ENCODE measurements at regions not wholly inside any gene's neighbourhood (a gene's known extent, or its start where the extent isn't known, plus 50 kb on each side); places are given as distances from the start of the nearest gene placed in this dataset.
"Not testable (repeated sequence)": the region's sequence is repeated elsewhere in the genome, so short reads cannot be mapped to it uniquely, and the experiment has no call there.

- DNase-seq (ENCODE audit: low spot score): no peak
Observed at GRCh38 chr9:83138422-83139135, 75.6 kb upstream of the RASEF start.

DNA sequence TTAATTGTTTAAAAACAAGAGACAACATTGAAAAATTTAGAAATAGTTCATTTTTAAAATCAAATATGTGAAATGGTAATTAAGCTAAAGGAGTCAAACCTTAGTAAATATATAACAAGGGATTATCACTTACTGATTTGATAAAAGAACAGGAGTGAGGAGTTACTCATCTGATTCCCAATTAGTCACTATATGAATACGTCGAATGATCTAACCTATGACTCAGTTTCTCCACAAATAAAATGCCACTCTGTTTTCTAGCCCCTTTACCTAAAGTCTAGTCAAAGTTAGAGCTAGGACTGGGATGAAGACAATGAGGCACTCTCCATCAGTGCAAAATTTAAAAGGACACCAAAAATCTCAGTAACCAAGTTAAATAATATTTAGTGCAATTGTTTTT lies 70.4 kb upstream of the RASEF start:
- DNase-seq (ENCODE audit: low spot score): peak; percentile 57

DNA sequence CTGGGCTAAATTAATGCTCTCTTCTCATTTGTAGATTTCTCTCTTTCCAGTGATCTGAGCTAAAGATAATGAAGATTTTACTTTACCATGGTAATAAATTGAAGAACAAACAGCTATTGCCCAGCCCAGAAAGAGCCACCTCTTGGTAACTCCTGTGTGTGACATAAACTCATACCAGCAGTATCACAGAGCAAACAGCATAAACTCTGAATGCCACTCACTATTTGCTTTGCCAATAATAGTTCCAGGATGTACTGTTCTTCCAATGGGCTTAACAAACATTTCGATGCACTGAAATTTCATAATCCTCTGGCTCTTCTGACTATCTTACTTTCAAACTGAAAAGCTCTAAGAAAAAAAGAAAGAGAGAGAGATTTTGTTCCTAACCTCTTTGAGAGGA lies 69.8 kb upstream of the RASEF start:
- peak; percentile 11 for DNase-seq (ENCODE audit: low spot score)

GRCh38 chr9:83130541-83130940 lies 67.6 kb upstream of the RASEF start:
- DNase-seq (ENCODE audit: low spot score): peak; percentile 93

- DNase-seq (ENCODE audit: low spot score): no peak
Observed at GRCh38 chr9:83125671-83126070, 62.7 kb upstream of the RASEF start.

GRCh38 chr9:83119873-83120272 lies 56.9 kb upstream of the RASEF start:
- no peak for DNase-seq (ENCODE audit: low spot score)

GRCh38 chr9:83116026-83116425 lies 53.1 kb upstream of the RASEF start:
- DNase-seq (ENCODE audit: low spot score): no peak

GRCh38 chr9:83113445-83113844 lies 50.5 kb upstream of the RASEF start:
- not testable (repeated sequence) for DNase-seq (ENCODE audit: low spot score)
